ENCODE measurements at regions not wholly inside any gene's neighbourhood (a gene's known extent, or its start where the extent isn't known, plus 50 kb on each side); places are given as distances from the start of the nearest gene placed in this dataset.
A peak's percentile ranks its signal among the peaks of the same experiment; 100 is the strongest.

DNA sequence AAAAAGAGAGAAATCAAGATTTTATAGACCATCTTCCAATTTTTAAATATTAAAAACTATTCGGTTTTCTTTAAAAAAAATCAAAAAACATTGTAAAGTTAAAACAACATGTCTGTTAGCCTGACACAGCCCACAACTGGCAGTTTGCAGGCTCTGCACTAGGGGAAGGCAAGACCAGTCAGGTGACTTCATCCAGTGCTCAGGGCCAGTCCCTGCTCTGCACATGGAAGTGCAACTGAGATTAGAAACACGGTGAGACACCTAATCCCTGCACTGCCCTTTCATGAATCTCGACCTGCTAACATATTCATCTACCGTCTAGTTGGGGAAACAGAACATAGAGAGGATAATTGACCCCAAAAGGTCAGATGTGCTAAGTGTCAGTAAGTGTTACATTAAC, 135.2 kb downstream of the BARD1 start:
- DNase-seq (ENCODE audit: low read depth in 4 of 4, low spot score in 3 of 4), result no peak

DNA sequence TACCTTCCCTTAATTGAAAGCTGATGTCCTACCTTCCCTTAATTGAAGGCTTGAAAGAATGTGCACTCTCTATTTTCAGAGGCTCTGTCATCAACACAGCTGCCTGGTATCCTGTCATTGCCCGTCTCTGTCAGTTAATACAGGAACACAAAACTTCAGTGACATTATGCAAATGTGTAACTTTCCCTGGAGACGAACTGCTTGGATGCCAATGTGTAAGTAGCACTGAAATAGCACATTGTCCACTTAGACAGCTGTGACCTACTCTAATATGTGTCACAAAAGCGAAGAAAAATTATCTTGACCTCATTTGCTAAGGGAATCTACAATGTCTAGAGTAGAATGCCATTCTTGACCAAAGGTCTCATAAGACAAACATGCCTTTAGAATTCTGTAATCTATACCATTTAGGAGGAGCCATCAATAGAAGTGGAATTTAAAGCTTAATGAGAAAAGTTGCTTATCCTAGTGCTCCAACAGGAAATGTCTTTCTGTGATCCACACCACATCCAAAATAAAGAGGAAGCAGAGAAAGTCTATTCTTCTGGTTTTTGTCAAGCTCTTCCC, 138.1 kb downstream of the BARD1 start:
- peak in 1 of 4 donors; percentile 9 for DNase-seq (ENCODE audit: low read depth in 4 of 4, low spot score in 3 of 4)

- no peak for DNase-seq (ENCODE audit: low read depth in 4 of 4, low spot score in 3 of 4)
Measured at GRCh38 chr2:214652473-214652872, 157.0 kb downstream of the BARD1 start.

DNA sequence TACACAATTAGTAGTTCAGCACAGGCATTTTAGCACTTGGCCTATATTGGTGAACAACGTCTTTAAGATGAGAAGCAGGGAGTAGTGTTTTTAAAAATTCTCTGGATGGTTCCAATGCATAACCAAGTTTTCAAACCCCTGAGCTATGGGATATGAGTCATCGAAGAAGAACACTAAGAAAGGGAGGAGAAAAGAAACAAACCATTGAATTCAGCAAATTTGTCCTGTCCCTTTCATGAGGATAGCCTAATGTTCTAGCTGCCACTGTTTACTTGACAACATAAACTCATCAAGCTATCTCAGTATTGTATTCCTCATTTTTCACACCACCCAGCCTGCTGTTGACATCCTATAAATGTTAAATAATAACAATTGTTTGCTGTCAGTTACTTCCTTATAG, 158.0 kb downstream of the BARD1 start:
- no peak for DNase-seq (ENCODE audit: low read depth in 4 of 4, low spot score in 3 of 4)

DNA sequence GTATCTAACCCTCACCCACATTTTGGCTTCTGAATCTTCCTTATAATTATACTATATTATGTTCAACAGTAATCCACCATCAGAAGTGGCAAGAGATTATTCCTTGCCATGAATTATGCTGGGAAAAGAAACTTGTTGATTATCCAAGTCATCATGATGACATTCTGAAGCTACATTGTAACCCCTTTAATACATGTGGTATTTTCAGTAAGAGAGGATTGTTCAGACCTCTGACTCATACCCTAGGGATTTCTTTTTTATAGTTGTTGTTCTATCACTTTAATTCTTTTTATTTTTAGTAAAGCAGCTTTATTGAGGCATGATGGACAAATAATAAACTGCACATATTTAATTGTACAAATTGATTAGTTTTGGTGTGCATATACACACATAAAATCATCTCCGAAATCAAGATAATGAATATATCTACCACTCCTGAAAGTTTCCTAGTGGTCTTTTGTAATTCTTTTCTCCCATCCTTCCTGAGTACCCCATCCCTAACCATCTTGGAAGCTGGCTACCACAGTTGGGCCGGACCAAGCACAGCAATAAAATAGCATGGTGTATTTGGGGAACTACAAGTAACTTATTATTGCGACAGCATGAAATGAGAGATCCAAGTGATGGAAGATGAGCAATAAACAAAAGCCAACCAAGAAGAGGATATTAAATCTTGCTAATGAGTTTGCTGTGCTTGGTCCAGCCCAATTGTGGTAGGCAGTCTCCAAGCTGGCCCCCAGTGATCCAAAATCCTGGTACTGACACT, 159.9 kb downstream of the BARD1 start:
- DNase-seq (ENCODE audit: low read depth in 4 of 4, low spot score in 3 of 4), result no peak

GRCh38 chr2:214648520-214648919, 161.0 kb downstream of the BARD1 start:
- DNase-seq (ENCODE audit: low read depth in 4 of 4, low spot score in 3 of 4), result no peak

GRCh38 chr2:214631406-214631805, 178.1 kb downstream of the BARD1 start:
- DNase-seq (ENCODE audit: low read depth in 4 of 4, low spot score in 3 of 4), result no peak

DNA sequence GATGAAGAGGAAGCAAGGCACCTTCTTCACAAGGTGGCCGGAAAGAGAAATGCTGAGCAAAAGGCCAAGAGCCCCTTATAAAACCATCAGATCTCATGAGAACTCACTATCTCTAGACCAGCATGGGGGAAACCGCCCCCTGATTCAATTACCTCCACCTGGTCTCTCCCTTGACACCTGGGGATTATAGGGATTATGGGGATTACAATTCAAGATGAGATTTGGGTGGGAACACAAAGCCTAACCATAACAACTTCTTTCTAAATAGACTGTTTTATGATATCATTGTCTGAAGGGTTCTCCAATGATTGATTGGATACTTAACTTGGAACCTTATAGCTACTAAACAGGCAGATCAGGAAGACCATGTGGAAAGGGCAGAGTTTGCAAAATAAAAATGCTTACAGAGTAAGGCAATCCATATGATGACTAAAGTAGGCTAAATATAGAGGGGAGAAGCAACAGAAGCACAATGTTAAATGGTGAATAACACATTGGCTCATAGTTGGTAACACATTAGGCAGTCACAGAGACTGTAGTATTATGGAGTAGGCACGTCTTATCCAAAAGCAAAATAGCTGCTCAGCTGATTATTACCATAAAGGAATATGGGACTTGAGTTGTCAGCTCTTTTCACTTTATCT, 179.0 kb downstream of the BARD1 start:
- no peak for DNase-seq (ENCODE audit: low read depth in 4 of 4, low spot score in 3 of 4)

GRCh38 chr2:214629875-214630274, 179.6 kb downstream of the BARD1 start:
- DNase-seq (ENCODE audit: low read depth in 4 of 4, low spot score in 3 of 4), result no peak

Measured in left renal pelvis (tissue), 4 donors.